ENCODE measurements at regions not wholly inside any gene's neighbourhood (a gene's known extent, or its start where the extent isn't known, plus 50 kb on each side); places are given as distances from the start of the nearest gene placed in this dataset.

GRCh38 chr4:38344929-38345328 lies 319.1 kb upstream of the KLF3 start:
- Histone ChIP-seq H3K27ac (no peak overlapping the region), H3K4me1 (no peaks in the 10 kb centered on the region), H3K27me3 (no peaks in the 10 kb centered on the region), H3K4me3 (no peak overlapping the region), H3K36me3 (no peaks in the 10 kb centered on the region), H3K9me3 (no peaks in the 10 kb centered on the region), H3K9ac (ENCODE audit: low read depth in 2 of 2, low read length in 2 of 2) (no peak overlapping the region)
- intact Hi-C loops (cut with DNase I): no loop called here
- DNase-seq: no peak
- no peak for TF ChIP-seq CTCF (IDR thresholded peaks at IDR 0.05)

- Histone ChIP-seq H3K9me3 (no peaks in the 10 kb centered on the region), H3K36me3 (no peaks in the 10 kb centered on the region), H3K27ac (no peak overlapping the region), H3K27me3 (no peaks in the 10 kb centered on the region), H3K9ac (ENCODE audit: low read depth in 2 of 2, low read length in 2 of 2) (no peak overlapping the region), H3K4me1 (no peaks in the 10 kb centered on the region), H3K4me3 (no peak overlapping the region)
- no peak for DNase-seq
- no peak for TF ChIP-seq CTCF (IDR thresholded peaks at IDR 0.05)
- intact Hi-C loops (cut with DNase I): no loop called here
Measured at GRCh38 chr4:38347251-38347650, 316.7 kb upstream of the KLF3 start.

GRCh38 chr4:38354421-38354820 lies 309.6 kb upstream of the KLF3 start:
- no peak for TF ChIP-seq CTCF (IDR thresholded peaks at IDR 0.05)
- intact Hi-C loops (cut with DNase I): no loop called here
- Histone ChIP-seq H3K4me1 (no peaks in the 10 kb centered on the region), H3K9me3 (no peaks in the 10 kb centered on the region), H3K4me3 (no peak overlapping the region), H3K27me3 (no peaks in the 10 kb centered on the region), H3K36me3 (no peaks in the 10 kb centered on the region), H3K27ac (no peak overlapping the region), H3K9ac (ENCODE audit: low read depth in 2 of 2, low read length in 2 of 2) (no peak overlapping the region)
- no peak for DNase-seq

GRCh38 chr4:38354872-38355271 lies 309.1 kb upstream of the KLF3 start:
- H3K36me3 ChIP-seq: no peaks in the 10 kb centered on the region
- no peak overlapping the region for H3K4me3 ChIP-seq
- H3K27me3 ChIP-seq: no peaks in the 10 kb centered on the region
- no peak overlapping the region for H3K9ac ChIP-seq (ENCODE audit: low read depth in 2 of 2, low read length in 2 of 2)
- H3K9me3 ChIP-seq: no peaks in the 10 kb centered on the region
- DNase-seq: no peak
- intact Hi-C loops (cut with DNase I): no loop called here
- TF ChIP-seq CTCF (IDR thresholded peaks at IDR 0.05): no peak
- H3K27ac ChIP-seq: no peak overlapping the region
- no peaks in the 10 kb centered on the region for H3K4me1 ChIP-seq

GRCh38 chr4:38356686-38357085 lies 307.3 kb upstream of the KLF3 start:
- no peaks in the 10 kb centered on the region for H3K27me3 ChIP-seq
- intact Hi-C loops (cut with DNase I): no loop called here
- no peaks in the 10 kb centered on the region for H3K36me3 ChIP-seq
- no peak overlapping the region for H3K27ac ChIP-seq
- TF ChIP-seq CTCF (IDR thresholded peaks at IDR 0.05): no peak
- H3K9ac ChIP-seq (ENCODE audit: low read depth in 2 of 2, low read length in 2 of 2): no peak overlapping the region
- H3K4me3 ChIP-seq: no peak overlapping the region
- H3K4me1 ChIP-seq: no peaks in the 10 kb centered on the region
- H3K9me3 ChIP-seq: no peaks in the 10 kb centered on the region
- DNase-seq: no peak

GRCh38 chr4:38357546-38357945 lies 306.5 kb upstream of the KLF3 start:
- TF ChIP-seq CTCF (IDR thresholded peaks at IDR 0.05): no peak
- no peaks in the 10 kb centered on the region for H3K9me3 ChIP-seq
- DNase-seq: no peak
- no peaks in the 10 kb centered on the region for H3K36me3 ChIP-seq
- no peak overlapping the region for H3K9ac ChIP-seq (ENCODE audit: low read depth in 2 of 2, low read length in 2 of 2)
- no peaks in the 10 kb centered on the region for H3K27me3 ChIP-seq
- H3K4me3 ChIP-seq: no peak overlapping the region
- no peaks in the 10 kb centered on the region for H3K4me1 ChIP-seq
- intact Hi-C loops (cut with DNase I): no loop called here
- no peak overlapping the region for H3K27ac ChIP-seq

All from colonic mucosa (tissue), 4 donors.